CD4-positive, alpha-beta T cell (primary cell): ENCODE measurements at regions not wholly inside any gene's neighbourhood (a gene's known extent, or its start where the extent isn't known, plus 50 kb on each side); places are given as distances from the start of the nearest gene placed in this dataset.
A peak's percentile ranks its signal among the peaks of the same experiment; 100 is the strongest.
"Not testable (repeated sequence)": the region's sequence is repeated elsewhere in the genome, so short reads cannot be mapped to it uniquely, and the experiment has no call there.

Experiments used
- ATAC-seq: fragments of 200-7000 bp; cut with Tn5 transposase; one replicate; pipeline ENCODE4 v1.10.0; 2022; ENCODE audit warnings: mild to moderate bottlenecking; ENCODE audit not compliant: poor library complexity
- CTCF ChIA-PET: fragments of 350-600 bp; sonication (Branson Sonifier 250); formaldehyde crosslinking; loops from one replicate; lab custom pipeline; 2021; ENCODE audit warnings: antibody characterized with exemption, inconsistent platforms; lab: Charles Lee
- POLR2A ChIA-PET: fragments of 350-600 bp; sonication (Branson Sonifier 250); formaldehyde crosslinking; loops from one replicate; lab custom pipeline; 2021; ENCODE audit warnings: antibody characterized with exemption, inconsistent platforms; lab: Charles Lee
- DNase-seq, 14 experiments: peaks; one replicate each; pipeline ENCODE4 v3.0.0-alpha.2; 2013 to 2020; ENCODE audit warnings: mixed read lengths in 2 of 14
- H3K27ac ChIP-seq, 2 donors: one replicate each; pipeline versions ENCODE4 v1.5.1 to v1.7.0; 2013; ENCODE audit warnings: low read length in 2 of 2, low read depth in 1 of 2, mild to moderate bottlenecking in 1 of 2
- H3K27me3 ChIP-seq, 2 experiments: 1 replicate in 1 of 2; 2 replicates in 1 of 2; pipeline versions ENCODE4 v1.6.1 to v1.7.0; 2013; ENCODE audit warnings: low read length in 2 of 2, control low read depth in 1 of 2, mild to moderate bottlenecking in 1 of 2, moderate library complexity in 1 of 2; ENCODE audit not compliant: insufficient read depth in 2 of 2, control insufficient read depth in 1 of 2
- H3K36me3 ChIP-seq: one replicate; pipeline ENCODE4 v1.6.1; 2013; ENCODE audit warnings: low read length, control low read depth; ENCODE audit not compliant: insufficient read depth
- H3K4me1 ChIP-seq: one replicate; pipeline ENCODE4 v1.6.1; 2013; ENCODE audit warnings: low read length, control low read depth; ENCODE audit not compliant: insufficient read depth
- H3K4me3 ChIP-seq: one replicate; pipeline ENCODE4 v1.5.1; 2013; ENCODE audit warnings: mild to moderate bottlenecking, low read length, moderate library complexity
- H3K9me3 ChIP-seq, 2 experiments: 1 replicate in 1 of 2; 2 replicates in 1 of 2; pipeline versions ENCODE4 v1.6.1 to v1.7.0; 2013; ENCODE audit warnings: low read length in 2 of 2, mild to moderate bottlenecking in 2 of 2, control low read depth in 1 of 2, moderate library complexity in 1 of 2; ENCODE audit not compliant: control insufficient read depth in 1 of 2, insufficient read depth in 1 of 2
- H3K27ac Mint-ChIP-seq: one replicate; pipeline ENCODE4 v1.8.0; 2020; ENCODE audit warnings: mixed read lengths
- H3K27me3 Mint-ChIP-seq: one replicate; pipeline ENCODE4 v1.8.0; 2021; ENCODE audit warnings: mixed read lengths
- H3K36me3 Mint-ChIP-seq: one replicate; pipeline ENCODE4 v1.8.0; 2021; ENCODE audit warnings: low read depth, mixed read lengths
- H3K4me1 Mint-ChIP-seq: one replicate; pipeline ENCODE4 v1.8.0; 2021; ENCODE audit warnings: low read depth, mixed read lengths
- H3K4me3 Mint-ChIP-seq: one replicate; pipeline ENCODE4 v1.8.0; 2020; ENCODE audit warnings: mild to moderate bottlenecking, mixed read lengths
- H3K9me3 Mint-ChIP-seq: one replicate; pipeline ENCODE4 v1.8.0; 2020; ENCODE audit warnings: mixed read lengths
- intact Hi-C, 2 experiments: fragments of 100-400 bp; cut with DNase I in 1 of 2; cut with micrococcal nuclease in 1 of 2; formaldehyde crosslinking; loops; one replicate each; pipeline versions ENCODE4 v1.15.1 to v1.9.0; 2023 to 2025; cut with DNase I, micrococcal nuclease
- TF ChIP-seq, protein P1 (sequence below): fragments of 200-600 bp; IDR thresholded peaks from one replicate; pipeline ENCODE4 v1.8.0; 2022; ENCODE audit warnings: antibody characterized with exemption, mild to moderate bottlenecking

- ChIA-PET POLR2A (no interaction called here), CTCF (interaction anchor here (1.6 kb wide), 1 partner anchor 8 kb away, joined by 3 read pairs; no protein-coding TSS in a partner anchor)
- no peaks in the 10 kb centered on the region for H3K36me3 Mint-ChIP-seq
Observed at GRCh38 chr6:4412077-4412476, 276.7 kb upstream of the ECI2 start.

GRCh38 chr6:4407710-4408109, 272.3 kb upstream of the ECI2 start:
- POLR2A ChIA-PET, H3K4me3 ChIP-seq, H3K4me3 Mint-ChIP-seq, CTCF ChIA-PET, H3K27ac Mint-ChIP-seq, H3K36me3 Mint-ChIP-seq, intact Hi-C loops, H3K4me1 Mint-ChIP-seq, H3K36me3 ChIP-seq, H3K9me3 Mint-ChIP-seq, H3K27ac ChIP-seq, H3K27me3 ChIP-seq, H3K4me1 ChIP-seq, H3K9me3 ChIP-seq, ATAC-seq: not testable (repeated sequence)
- peaks cover 11% of the 10 kb centered on the region for H3K27me3 Mint-ChIP-seq
- DNase-seq: peak in 3 of 14 experiments; percentile 8 to 50 (median 43)

More at GRCh38 chr6:4412077-4412476, 276.7 kb upstream of the ECI2 start:
- H3K4me3 ChIP-seq: no peak overlapping the region
- peaks cover 6% of the 10 kb centered on the region for H3K9me3 Mint-ChIP-seq
- TF ChIP-seq, protein P1, sequence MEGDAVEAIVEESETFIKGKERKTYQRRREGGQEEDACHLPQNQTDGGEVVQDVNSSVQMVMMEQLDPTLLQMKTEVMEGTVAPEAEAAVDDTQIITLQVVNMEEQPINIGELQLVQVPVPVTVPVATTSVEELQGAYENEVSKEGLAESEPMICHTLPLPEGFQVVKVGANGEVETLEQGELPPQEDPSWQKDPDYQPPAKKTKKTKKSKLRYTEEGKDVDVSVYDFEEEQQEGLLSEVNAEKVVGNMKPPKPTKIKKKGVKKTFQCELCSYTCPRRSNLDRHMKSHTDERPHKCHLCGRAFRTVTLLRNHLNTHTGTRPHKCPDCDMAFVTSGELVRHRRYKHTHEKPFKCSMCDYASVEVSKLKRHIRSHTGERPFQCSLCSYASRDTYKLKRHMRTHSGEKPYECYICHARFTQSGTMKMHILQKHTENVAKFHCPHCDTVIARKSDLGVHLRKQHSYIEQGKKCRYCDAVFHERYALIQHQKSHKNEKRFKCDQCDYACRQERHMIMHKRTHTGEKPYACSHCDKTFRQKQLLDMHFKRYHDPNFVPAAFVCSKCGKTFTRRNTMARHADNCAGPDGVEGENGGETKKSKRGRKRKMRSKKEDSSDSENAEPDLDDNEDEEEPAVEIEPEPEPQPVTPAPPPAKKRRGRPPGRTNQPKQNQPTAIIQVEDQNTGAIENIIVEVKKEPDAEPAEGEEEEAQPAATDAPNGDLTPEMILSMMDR: no peak
- peaks cover 17% of the 10 kb centered on the region for H3K27me3 Mint-ChIP-seq
- H3K4me1 ChIP-seq: no peaks in the 10 kb centered on the region
- no peaks in the 10 kb centered on the region for H3K27me3 ChIP-seq
- H3K27ac Mint-ChIP-seq: no peak overlapping the region
- no peaks in the 10 kb centered on the region for H3K9me3 ChIP-seq
- intact Hi-C loops: no loop called here
- ATAC-seq (no peak), DNase-seq (no peak)
- H3K4me1 Mint-ChIP-seq: no peaks in the 10 kb centered on the region
- H3K27ac ChIP-seq: no peak overlapping the region
- H3K4me3 Mint-ChIP-seq: no peak overlapping the region
- no peaks in the 10 kb centered on the region for H3K36me3 ChIP-seq

DNA sequence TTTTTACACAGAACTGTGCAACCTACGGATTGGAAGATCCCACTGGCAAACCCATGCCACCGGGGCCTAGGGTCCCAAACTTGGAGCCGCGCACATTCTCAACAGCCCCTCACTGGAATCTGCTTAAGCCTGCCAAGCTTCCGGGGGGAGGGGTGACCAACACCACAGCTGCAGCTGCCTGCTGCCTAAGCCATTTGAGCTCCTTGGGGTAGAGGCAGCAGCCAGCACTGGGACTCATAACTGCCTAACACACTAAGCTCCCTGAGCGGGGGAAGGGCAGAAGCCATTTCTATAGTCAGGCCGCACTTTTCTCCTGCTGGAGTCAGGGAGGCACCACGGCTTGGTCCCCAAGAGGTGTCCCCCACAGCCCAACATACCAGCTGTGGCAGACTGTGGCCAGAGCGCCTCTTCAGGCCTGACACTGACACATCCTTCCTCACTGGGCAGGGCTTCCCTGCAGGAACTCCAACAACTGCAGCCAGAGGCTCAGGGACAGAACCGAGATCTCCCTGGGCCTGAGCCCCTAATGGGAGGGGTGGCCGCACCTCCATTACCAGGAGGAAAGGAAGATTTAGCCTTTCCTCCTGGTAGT, 270.3 kb upstream of the ECI2 start:
- no peak overlapping the region for H3K27ac Mint-ChIP-seq
- intact Hi-C loops: no loop called here
- H3K9me3 ChIP-seq: peaks cover 0 to 12% of the 10 kb centered on the region in 2 experiments
- ChIA-PET CTCF (no interaction called here), POLR2A (no interaction called here)
- H3K27ac ChIP-seq: no peak overlapping the region
- no peaks in the 10 kb centered on the region for H3K4me1 ChIP-seq
- no peaks in the 10 kb centered on the region for H3K36me3 ChIP-seq
- no peak for DNase-seq
- no peak overlapping the region for H3K4me3 Mint-ChIP-seq
- peaks cover 6% of the 10 kb centered on the region for H3K9me3 Mint-ChIP-seq
- no peak overlapping the region for H3K4me3 ChIP-seq
- no peaks in the 10 kb centered on the region for H3K27me3 ChIP-seq
- no peaks in the 10 kb centered on the region for H3K36me3 Mint-ChIP-seq
- TF ChIP-seq, protein P1: no peak
- no peaks in the 10 kb centered on the region for H3K4me1 Mint-ChIP-seq
- peaks cover 21% of the 10 kb centered on the region for H3K27me3 Mint-ChIP-seq
- no peak for ATAC-seq

GRCh38 chr6:4404415-4404814, 269.0 kb upstream of the ECI2 start:
- ChIA-PET POLR2A (no interaction called here), CTCF (no interaction called here)
- Mint-ChIP-seq H3K36me3 (no peaks in the 10 kb centered on the region), H3K4me3 (no peak overlapping the region), H3K4me1 (no peaks in the 10 kb centered on the region), H3K27ac (no peak overlapping the region), H3K9me3 (peaks cover 5% of the 10 kb centered on the region), H3K27me3 (peaks cover 21% of the 10 kb centered on the region)
- intact Hi-C loops: no loop called here
- H3K9me3 ChIP-seq: peaks cover 0 to 12% of the 10 kb centered on the region in 2 experiments
- H3K27me3 ChIP-seq: no peaks in the 10 kb centered on the region
- no peaks in the 10 kb centered on the region for H3K4me1 ChIP-seq
- TF ChIP-seq, protein P1: no peak
- no peak overlapping the region for H3K27ac ChIP-seq
- no peak overlapping the region for H3K4me3 ChIP-seq
- ATAC-seq (no peak), DNase-seq (no peak)
- no peaks in the 10 kb centered on the region for H3K36me3 ChIP-seq
